ENCODE measurements at regions not wholly inside any gene's neighbourhood (a gene's known extent, or its start where the extent isn't known, plus 50 kb on each side); places are given as distances from the start of the nearest gene placed in this dataset.
A peak's percentile ranks its signal among the peaks of the same experiment; 100 is the strongest.
"Not testable (repeated sequence)": the region's sequence is repeated elsewhere in the genome, so short reads cannot be mapped to it uniquely, and the experiment has no call there.

DNA sequence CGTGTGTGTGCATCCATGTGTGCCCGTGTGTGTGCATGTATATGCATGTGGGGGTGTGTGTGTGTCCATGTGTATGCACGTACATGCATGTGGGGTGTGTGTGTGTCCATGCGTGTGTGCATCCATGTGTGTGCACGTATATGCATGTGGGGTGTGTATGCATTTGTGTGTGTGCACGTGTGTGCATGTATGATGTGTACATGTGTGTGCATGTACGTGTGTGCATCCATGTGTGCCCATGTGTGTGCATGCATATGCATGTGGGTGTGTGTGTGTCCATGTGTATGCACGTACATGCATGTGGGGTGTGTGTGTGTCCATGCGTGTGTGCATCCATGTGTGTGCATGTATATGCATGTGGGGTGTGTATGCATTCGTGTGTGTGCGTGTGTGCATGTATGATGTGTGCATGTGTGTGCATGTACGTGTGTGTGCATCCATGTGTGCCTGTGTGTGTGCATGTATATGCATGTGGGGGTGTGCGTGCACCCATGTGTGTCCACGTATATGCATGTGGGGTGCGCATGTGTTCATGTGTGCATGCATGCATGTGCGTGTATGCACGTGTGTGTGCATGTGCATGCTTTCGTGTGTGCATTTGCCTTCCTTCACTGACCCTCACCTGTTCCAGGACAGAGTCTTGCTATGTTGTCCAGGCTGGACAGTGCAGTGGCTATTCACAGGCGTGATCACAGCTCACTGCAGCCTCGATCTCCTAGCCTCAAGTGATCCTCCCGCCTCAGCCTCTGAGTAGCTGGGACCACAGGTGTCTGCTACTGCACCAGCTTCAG lies 129.6 kb upstream of the TNRC6C start:
- no peak for DNase-seq (ENCODE audit: low read depth, low spot score)

DNA sequence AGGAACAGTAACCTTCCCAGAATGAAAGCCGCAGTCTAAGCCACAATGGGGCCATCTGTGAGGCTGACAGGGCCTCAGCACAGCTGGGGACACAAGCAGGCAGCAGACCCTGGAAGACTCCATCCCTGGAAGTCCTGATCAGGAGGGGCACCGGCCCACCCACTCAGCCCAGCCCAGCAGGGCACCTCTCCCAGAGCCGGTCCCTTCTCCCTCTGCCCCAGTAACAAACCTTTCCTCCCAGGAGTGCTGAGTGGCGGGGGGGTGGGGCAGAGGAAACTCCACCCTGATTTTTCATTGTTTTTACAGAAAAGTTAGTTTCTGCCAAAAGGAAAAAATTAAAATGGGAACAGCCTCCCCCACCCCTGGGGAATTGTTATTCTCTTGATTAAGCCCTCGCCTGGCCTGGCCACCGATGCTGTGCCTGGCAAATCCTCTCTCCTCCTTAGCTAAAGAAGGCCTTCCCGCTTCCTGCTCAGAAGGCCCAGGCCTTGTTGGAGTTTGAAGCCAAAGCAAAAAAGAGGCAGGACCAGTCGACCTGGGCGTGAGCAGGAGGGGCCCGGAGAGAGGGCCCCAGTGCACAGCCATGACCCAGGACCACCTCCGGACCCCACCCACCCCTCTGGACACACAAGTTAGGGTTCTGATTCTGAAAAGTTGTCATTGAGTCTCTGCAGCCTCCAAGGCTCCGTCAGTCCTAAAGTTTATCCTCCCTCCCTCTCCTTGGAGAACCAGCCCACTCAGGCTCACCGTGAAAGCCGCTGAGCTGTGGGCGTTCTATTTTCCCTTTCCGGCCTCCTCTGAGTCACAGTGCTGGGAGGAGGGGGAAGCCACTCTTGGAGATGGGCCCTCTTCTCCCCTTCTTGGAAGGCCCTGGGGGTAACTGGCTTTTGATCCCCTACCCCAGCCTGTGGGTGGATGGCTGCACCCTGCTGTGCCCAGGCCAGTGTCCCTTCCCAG lies 128.4 kb upstream of the TNRC6C start:
- DNase-seq (ENCODE audit: low read depth, low spot score): no peak

DNA sequence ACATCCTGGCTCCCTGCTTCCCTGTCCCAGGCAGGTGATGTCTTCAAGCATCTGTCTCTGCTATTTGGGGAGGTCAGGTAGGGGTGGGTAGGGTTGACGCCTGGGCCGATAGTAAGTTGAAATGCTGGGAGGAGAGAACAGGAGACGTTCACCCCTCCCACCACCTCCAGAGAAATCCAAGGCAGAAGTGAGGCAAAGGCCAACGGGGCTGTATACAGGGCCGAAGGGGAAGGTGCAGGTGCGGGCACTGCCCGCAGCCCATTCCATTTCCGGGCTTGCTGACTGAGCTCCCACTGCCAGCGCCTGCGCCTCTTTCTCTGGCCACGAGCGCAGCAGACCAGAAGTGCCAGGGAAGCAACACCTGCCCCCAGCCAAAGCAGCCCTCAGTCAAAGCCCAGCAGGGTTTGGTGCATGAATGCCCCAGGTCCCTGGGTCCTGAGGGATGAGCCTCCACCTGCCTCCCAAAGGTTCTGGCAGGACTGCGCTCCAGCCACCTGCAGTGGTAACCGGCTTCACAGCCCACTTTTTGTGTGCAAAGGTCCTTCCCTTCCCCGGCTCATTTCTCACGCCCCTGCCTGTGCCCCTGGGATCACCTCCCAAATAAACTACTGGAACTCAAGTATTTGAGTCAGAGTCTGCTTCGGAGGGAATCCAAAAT lies 127.6 kb upstream of the TNRC6C start:
- no peak for DNase-seq (ENCODE audit: low read depth, low spot score)

DNA sequence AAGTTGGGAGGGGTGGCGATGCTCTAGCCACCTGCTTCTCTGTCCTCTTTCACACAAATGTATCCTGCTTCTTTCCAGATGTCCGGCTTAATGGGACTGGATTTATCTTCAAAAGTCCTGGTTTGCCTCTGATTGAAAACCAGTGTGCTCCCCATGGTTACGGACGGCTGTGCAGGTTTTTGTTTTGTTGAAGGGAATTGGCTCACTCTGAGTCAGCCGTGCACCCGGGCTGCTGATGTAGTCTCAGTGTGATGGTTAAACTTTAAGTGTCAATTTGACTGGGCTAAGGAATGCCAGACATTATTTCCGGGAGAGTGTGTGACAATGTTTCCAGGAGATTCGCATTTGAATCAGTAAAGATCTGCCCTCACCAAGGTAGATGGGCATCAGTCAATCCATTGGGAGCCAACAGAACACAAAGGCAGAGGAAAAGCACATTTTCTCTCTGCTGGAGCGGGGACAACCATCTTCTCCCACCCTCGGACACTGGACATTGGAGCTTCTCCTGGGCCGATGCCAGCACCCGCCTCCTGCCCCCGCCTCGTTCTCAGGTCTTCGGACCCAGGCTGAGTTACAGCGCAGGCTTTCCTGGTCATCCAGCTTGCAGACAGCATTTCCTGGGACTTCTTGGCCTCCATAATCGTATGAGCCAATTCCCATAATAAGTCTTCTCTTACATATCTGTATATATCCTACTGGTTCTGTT lies 126.9 kb upstream of the TNRC6C start:
- DNase-seq (ENCODE audit: low read depth, low spot score): no peak

DNA sequence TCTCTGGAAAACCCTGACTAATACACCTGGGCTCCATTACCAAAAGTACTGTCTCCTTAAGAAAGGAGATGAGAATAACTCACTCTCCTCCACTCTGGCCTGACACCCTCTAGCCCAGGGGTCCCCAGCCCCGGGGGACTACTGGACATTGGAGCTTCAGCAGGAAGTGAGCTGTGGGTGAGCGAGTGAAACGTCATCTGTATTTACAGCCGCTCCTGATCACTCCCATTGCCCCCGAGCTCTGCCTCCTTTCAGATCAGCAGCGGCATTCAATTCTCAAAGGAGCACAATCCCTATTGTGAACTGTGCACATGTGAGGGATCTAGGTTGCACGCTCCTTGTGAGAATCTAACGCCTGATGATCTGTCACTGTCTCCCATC lies 126.3 kb upstream of the TNRC6C start:
- DNase-seq (ENCODE audit: low read depth, low spot score): no peak

DNA sequence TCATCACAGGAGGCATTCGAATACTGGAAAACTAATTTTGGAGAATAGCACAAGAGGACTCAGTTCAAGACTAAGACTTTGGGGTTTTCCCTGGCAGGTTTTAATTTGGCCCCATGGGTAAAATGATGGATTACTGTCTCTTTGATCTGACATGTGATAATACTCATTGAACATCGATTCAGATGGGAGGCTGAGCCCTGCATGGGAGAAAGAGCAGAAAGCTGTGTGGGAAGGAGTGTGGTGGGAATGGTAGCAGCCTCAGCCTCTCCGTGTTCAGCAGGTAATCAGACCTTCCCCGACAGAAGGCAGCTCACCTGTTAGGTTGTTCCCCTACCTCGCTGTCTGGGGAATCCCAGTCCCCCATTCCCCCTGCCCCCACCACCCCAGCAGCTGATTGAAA lies 124.7 kb upstream of the TNRC6C start:
- DNase-seq (ENCODE audit: low read depth, low spot score): no peak

DNA sequence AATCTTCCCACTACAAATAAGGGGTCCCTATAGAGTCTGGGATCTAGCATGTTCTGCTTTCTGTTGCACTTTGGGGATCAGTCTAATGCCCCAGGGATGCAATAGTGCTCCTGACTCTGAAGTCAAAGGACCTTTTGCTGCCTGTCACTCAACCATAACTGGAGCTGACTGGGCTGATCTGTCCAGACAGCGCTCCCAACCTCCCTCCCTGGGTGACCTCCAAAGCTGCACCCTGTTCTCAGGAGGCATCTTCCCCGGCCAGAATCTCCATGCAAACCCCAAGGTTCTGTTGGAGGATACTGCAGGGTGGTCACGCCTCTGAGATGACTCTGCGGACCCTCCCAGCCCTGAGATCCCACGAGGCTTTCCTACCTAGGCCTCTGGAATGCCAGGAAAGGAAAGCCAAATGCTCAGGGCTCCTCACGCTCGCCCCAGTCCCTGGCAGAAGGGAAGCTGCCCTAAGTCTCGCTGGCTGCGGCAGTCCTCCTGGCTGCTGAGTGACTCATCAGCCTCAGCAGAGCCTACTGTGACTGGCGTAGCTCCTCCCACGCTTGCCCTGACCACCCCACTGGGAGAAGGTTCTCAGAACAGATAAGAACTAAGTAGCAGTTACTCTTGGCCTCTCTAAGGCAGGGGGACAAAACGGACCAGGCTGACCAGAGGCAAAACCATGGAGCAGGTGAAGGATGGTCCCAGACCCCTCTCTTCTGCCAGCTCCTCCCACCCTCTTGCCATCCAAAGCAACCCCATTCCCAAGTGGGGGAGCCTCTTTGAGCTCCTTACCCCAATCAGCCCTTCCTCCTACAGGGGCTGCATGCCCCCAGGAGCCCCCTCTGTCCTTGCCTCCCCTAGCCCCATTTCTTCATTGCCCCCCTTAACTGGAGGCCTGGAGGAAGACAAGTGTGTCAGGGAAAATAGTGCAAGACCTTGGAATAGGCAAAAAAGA lies 124.1 kb upstream of the TNRC6C start:
- DNase-seq (ENCODE audit: low read depth, low spot score): peak; percentile 75

DNA sequence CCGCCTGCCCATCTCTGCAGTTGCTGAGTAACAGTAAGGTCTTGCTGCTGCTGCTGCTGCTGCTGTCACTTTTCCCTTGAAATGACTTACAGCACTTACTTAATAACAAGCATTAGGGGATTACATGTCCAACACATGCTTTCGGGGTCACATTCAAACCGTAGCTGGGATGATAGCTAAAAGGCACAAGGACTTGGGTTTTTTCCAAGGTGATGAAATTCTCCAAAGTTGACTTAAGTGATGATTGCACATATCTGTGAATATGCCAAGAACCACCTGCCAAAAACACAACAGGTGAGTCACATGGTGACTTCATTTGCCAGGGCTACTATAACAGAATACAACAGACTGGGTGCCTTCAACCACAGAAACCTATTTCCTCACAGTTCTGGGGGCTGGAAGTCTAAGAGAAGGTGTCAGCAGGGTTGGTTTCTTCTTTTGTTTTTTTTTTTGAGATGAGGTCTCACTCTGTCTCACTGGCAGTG lies 121.9 kb upstream of the TNRC6C start:
- no peak for DNase-seq (ENCODE audit: low read depth, low spot score)

DNA sequence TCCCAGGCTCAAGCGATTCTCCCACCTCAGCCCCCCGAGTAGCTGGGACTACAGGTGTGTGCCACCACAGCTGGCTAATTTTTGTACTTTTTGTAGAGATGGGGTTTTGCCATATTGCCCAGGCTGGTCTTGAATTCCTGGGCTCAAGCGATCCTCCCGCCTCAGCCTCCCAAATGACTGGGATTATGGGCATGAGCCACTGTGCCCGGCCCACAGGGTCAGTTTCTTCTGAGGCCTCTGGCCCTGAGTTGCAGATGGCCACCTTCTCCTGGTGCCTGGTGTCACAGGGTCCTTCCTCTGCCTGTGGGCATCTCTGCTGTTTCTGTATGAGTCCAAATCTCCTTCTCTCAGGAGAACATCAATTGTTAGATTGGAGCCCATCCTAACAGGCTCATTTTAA lies 121.4 kb upstream of the TNRC6C start:
- not testable (repeated sequence) for DNase-seq (ENCODE audit: low read depth, low spot score)

DNA sequence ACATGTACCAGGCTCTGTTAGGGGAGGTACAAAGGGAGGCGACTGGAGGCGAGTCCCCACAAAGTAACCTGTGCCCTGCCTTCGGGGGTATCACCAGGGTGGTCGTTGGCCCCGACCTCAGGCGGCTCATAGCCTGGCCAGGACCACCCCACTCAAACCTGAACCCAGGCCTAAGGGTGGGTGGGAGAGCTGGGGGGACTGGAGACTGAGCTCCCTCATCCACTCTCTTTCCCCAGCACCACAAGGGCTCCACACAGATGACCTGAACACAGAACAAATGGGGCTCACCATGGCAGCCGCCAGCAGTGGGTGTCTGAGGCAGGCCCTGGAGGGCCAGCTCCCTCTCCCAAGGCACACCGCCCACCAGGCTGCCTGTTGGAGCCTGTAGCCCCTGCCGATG lies 120.6 kb upstream of the TNRC6C start:
- no peak for DNase-seq (ENCODE audit: low read depth, low spot score)

DNA sequence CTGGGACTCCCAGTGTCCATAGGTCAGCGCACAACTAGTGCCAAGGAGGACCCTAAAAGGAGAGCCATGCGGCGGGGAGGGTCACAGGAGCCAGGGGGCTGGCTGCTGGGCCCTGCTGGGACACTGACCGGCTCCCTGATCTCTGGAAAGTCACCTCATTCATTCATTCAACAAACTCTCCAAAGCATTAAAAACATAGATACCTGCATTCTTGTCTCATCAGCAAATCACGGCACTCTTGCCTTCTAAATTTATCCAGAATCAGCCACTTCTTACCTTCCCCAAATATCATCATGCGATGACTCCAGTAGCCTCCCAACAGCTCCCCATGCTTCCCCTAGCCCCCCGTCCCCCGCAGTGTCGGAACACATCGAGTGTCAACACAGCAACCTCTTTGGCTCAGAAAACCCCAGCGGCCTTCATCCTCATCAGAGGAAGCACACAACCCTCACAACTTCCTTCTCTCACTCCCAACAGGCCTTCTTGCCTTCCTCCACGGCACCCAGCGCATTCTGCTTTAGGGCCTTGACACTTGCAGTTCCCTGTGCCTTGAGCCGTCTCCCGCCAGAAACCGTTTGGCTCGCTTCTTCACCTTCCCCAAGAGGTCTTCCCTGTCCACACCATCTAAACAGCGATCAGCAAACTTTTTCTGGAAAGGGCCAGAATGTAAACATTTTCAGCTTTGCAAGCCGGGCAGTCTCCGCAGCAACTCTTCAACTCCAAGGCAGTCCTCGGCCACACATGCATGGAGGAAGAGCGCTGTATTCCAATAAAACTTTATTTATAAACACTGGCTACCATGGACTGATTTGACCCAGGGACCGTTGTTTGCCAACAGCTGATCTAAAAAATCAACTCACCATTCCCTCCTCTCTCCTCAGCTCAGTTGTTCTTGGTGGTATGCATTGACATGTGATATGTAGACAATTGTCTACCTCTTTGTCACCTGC lies 119.5 kb upstream of the TNRC6C start:
- DNase-seq (ENCODE audit: low read depth, low spot score): no peak

DNA sequence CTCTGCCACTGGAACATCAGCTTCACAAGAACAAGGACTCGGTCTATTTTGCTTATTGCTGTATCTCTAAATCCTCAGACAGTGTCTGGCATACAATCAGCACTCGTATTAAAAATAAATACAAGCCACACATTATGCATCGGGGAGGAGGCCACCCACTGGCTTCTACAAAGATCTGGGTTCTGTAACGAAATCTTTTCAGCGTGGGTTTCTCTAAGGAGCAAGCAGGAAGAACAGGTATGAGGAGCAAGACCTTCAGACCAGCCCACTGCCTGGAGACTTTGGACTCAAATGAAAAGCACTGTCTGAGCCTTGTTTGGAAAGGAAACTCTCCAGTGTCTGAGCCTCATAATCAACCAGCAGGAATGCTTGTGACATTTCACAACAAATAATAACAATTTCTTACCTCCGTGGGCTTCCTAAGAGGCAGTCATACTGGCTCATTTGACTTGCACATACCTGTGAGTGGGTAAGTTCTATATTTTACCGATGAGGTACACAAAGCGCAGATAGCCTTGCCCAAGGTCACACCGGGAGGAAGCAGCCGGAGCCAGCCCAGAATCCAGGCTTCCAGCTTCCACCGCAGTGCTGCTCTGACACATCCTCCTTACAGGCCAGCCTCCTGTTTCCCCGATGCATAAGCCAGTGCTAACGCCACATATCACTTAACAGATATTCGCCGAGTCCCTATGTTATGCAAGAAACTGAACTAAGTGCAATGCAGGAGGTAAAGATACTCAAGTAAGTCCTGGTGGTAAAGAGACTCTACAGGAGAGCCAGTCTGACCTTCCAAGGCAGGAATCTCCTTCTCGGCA lies 118.6 kb upstream of the TNRC6C start:
- DNase-seq (ENCODE audit: low read depth, low spot score): no peak

DNA sequence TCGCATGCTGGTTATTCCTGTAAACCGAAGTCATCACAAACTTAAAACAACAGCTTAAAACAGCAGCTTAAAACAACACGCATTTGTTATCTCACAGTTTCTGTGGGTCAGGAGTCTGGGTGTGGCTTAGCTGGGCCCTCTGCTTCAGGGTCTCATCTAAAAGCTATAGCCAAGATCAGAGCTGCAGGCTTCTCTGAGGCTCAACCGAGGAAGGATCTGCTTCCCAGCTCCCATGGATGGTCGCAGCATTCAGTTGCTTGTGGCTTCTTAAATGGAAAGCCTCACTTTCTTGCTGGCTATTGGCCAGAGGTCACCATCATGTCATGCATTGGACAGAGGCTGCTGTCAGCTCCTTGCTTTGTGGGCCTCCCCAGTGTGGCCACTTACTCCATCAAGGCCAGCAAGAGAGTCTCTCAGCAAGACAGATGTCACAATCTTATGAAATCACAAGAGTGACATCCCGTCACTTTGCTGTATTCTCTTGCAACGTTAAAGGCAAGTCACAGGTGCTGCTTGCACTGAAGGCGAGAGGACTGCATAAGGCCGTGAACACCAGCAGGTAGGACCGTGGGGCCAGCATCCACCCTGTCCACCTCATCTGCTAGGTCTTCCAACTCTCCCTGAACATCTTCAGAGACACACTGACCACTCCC lies 117.9 kb upstream of the TNRC6C start:
- DNase-seq (ENCODE audit: low read depth, low spot score): no peak

DNA sequence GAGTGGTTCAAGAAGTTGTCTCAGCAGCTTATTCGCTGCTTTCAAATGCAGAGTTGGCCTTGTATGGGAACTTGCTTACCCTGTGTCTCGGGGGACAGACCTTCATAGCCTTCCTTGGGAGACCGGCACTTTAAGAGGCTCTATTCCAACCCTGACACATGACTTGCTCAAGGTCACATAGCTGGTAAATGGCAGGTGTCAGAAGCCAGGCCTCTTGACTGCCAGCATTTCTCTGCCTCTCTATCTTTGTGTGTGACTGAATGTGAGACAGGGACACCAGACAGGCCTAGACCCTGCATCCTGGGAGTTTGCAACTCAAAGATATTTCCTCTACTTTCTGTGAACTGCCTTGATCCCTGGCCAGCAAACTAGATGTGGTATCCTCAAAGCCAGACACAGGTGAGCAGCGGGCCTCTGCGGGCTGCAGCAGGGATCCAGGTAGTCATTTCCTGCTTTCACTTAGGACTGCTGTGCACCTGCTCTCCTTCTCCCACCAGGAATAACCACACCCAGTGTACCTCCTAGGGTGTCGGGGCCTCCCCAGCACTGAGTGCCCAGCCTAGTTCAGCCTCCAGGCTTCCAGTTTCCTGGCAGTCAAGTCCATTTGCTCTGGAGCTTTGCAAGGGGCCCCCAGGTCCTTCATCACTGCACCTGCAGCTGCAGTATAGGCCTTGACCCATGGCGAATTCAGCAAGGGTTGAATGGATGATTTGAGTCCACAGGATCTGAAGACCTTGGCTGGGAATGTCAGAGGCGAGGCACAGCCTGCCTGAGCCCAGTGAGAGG lies 116.6 kb upstream of the TNRC6C start:
- DNase-seq (ENCODE audit: low read depth, low spot score): no peak

DNA sequence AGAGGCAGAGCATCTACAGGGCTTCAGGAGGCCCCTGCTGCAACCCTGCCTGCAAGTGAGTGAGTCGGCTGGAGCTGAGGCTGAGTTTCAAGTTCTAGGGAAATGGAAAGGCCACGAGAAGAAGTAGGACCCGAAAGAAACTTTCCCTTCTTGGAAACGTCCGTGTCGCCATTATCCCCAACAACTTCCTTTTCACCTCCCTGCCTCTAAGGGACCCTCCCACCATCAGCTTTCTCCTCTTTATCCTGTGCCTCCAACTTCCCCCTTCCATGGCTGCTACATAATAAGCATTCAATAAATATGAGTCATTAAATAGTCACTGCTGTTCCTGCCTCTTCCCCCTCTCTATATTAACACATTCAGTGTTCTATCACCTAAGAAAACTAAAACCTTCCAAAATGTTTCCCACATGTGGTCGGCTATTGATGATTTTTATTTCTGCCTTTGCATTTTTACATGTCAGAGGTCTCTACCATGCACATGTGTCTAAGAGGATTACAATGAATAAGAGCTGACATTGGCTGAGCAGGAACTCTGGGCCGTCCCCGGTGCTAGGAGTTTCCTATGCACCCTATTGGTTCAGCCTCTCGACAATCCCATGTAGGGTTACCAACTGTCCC lies 115.9 kb upstream of the TNRC6C start:
- no peak for DNase-seq (ENCODE audit: low read depth, low spot score)

DNA sequence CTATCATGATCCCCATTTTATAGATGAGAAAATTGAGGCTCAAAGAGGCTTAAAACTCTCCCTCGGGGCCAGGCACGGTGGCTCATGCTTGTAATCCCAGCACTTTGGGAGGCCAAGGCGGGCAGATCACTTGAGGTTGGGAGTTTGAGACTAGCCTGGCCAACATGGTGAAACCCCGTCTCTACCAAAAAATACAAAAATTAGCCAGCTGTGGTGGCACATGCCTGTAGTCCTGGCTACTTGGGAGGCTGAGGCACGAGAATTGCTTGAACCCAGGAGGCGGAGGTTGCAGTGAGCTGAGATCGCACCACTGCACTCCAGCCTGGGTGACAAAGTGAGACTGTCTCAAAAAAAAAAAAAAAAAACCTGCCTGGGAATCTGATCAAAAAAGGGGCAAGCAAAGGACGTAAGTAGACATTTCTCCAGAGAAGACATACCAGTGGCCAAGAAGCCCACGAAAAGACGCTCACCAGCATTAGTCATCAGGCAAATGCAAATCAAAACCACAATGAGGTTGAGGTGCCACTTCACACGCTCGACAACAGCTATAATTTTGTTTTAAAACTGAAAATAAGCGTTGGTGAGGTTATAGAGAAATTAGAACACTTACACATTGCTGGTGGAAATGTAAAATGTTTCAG lies 115.1 kb upstream of the TNRC6C start:
- DNase-seq (ENCODE audit: low read depth, low spot score): not testable (repeated sequence)

All from ELF-1 (cell line).